ENCODE measurements at regions not wholly inside any gene's neighbourhood (a gene's known extent, or its start where the extent isn't known, plus 50 kb on each side); places are given as distances from the start of the nearest gene placed in this dataset.

- H3K36me3 Mint-ChIP-seq (ENCODE audit: insufficient read depth, unreplicated experiment), result no peaks in the 10 kb centered on the region
- TF ChIP-seq CTCF (IDR thresholded peaks at IDR 0.05; ENCODE audit: insufficient read depth in 1 of 2, low read depth in 1 of 2, low read length in 1 of 2, severe bottlenecking in 1 of 2, unreplicated experiment in 1 of 2), result no peak
- no peak overlapping the region for H3K27ac Mint-ChIP-seq (ENCODE audit: unreplicated experiment)
- H3K4me1 Mint-ChIP-seq (ENCODE audit: low read depth, unreplicated experiment), result no peaks in the 10 kb centered on the region
- Histone ChIP-seq H3K4me1 (0 out of 2 replicates have a peak, but pooled peaks cover 4% of the 10 kb centered on the region), H3K36me3 (ENCODE audit: control insufficient read depth, insufficient read depth, low read length) (no peaks in the 10 kb centered on the region), H3K27me3 (replicated peaks; ENCODE audit: control insufficient read depth, insufficient read depth, low read length) (no peaks in the 10 kb centered on the region), H3K9me3 (no peaks in the 10 kb centered on the region), H3K4me3 (ENCODE audit: low read depth, low read length) (no peak overlapping the region)
- no peaks in the 10 kb centered on the region for H3K9me3 Mint-ChIP-seq (ENCODE audit: unreplicated experiment)
- no TSS peak for BruUV-seq (replicated peaks)
- ChIA-PET POLR2A (no interaction called here), CTCF (no interaction called here)
- no peaks in the 10 kb centered on the region for H3K27me3 Mint-ChIP-seq (ENCODE audit: insufficient read depth, unreplicated experiment)
- no peak overlapping the region for H3K4me3 Mint-ChIP-seq (ENCODE audit: unreplicated experiment)
- intact Hi-C loops (cut with micrococcal nuclease; ENCODE audit: unreplicated experiment), result no loop called here
- no peak for DNase-seq
Observed at GRCh38 chr2:18664421-18664820, 75.1 kb upstream of the NT5C1B start.

- intact Hi-C loops (cut with micrococcal nuclease; ENCODE audit: unreplicated experiment), result no loop called here
- TF ChIP-seq CTCF (IDR thresholded peaks at IDR 0.05; ENCODE audit: insufficient read depth in 1 of 2, low read depth in 1 of 2, low read length in 1 of 2, severe bottlenecking in 1 of 2, unreplicated experiment in 1 of 2), result no peak
- ChIA-PET POLR2A (no interaction called here), CTCF (no interaction called here)
- H3K36me3 Mint-ChIP-seq (ENCODE audit: insufficient read depth, unreplicated experiment), result no peaks in the 10 kb centered on the region
- no peaks in the 10 kb centered on the region for H3K36me3 ChIP-seq (ENCODE audit: control insufficient read depth, insufficient read depth, low read length)
- peaks cover under 1% of the 10 kb centered on the region for H3K27me3 Mint-ChIP-seq (ENCODE audit: insufficient read depth, unreplicated experiment)
- no peak overlapping the region for H3K4me3 Mint-ChIP-seq (ENCODE audit: unreplicated experiment)
- H3K4me1 ChIP-seq, result 0 out of 2 replicates have a peak, but pooled peaks cover 4% of the 10 kb centered on the region
- no peaks in the 10 kb centered on the region for H3K9me3 ChIP-seq
- no peak overlapping the region for H3K27ac Mint-ChIP-seq (ENCODE audit: unreplicated experiment)
- BruUV-seq (replicated peaks), result no TSS peak
- DNase-seq, result no peak
- H3K4me1 Mint-ChIP-seq (ENCODE audit: low read depth, unreplicated experiment), result no peaks in the 10 kb centered on the region
- no peaks in the 10 kb centered on the region for H3K9me3 Mint-ChIP-seq (ENCODE audit: unreplicated experiment)
- H3K4me3 ChIP-seq (ENCODE audit: low read depth, low read length), result no peak overlapping the region
- no peaks in the 10 kb centered on the region for H3K27me3 ChIP-seq (replicated peaks; ENCODE audit: control insufficient read depth, insufficient read depth, low read length)
Observed at GRCh38 chr2:18663861-18664260, 74.5 kb upstream of the NT5C1B start.

GRCh38 chr2:18662689-18663088 lies 73.3 kb upstream of the NT5C1B start:
- no peak for TF ChIP-seq CTCF (IDR thresholded peaks at IDR 0.05; ENCODE audit: insufficient read depth in 1 of 2, low read depth in 1 of 2, low read length in 1 of 2, severe bottlenecking in 1 of 2, unreplicated experiment in 1 of 2)
- Histone ChIP-seq H3K4me1 (0 out of 2 replicates have a peak, but pooled peaks cover 4% of the 10 kb centered on the region), H3K4me3 (ENCODE audit: low read depth, low read length) (no peak overlapping the region), H3K27me3 (replicated peaks; ENCODE audit: control insufficient read depth, insufficient read depth, low read length) (no peaks in the 10 kb centered on the region), H3K9me3 (no peaks in the 10 kb centered on the region), H3K36me3 (ENCODE audit: control insufficient read depth, insufficient read depth, low read length) (no peaks in the 10 kb centered on the region)
- intact Hi-C loops (cut with micrococcal nuclease; ENCODE audit: unreplicated experiment), result no loop called here
- Mint-ChIP-seq H3K4me3 (ENCODE audit: unreplicated experiment) (no peak overlapping the region), H3K27me3 (ENCODE audit: insufficient read depth, unreplicated experiment) (peaks cover 4% of the 10 kb centered on the region), H3K36me3 (ENCODE audit: insufficient read depth, unreplicated experiment) (no peaks in the 10 kb centered on the region), H3K27ac (ENCODE audit: unreplicated experiment) (no peak overlapping the region), H3K9me3 (ENCODE audit: unreplicated experiment) (no peaks in the 10 kb centered on the region), H3K4me1 (ENCODE audit: low read depth, unreplicated experiment) (no peaks in the 10 kb centered on the region)
- CTCF ChIA-PET, result no interaction called here
- POLR2A ChIA-PET, result no interaction called here
- BruUV-seq (replicated peaks), result no TSS peak
- DNase-seq, result no peak
